ENCODE measurements at regions not wholly inside any gene's neighbourhood (a gene's known extent, or its start where the extent isn't known, plus 50 kb on each side); places are given as distances from the start of the nearest gene placed in this dataset.

DNA sequence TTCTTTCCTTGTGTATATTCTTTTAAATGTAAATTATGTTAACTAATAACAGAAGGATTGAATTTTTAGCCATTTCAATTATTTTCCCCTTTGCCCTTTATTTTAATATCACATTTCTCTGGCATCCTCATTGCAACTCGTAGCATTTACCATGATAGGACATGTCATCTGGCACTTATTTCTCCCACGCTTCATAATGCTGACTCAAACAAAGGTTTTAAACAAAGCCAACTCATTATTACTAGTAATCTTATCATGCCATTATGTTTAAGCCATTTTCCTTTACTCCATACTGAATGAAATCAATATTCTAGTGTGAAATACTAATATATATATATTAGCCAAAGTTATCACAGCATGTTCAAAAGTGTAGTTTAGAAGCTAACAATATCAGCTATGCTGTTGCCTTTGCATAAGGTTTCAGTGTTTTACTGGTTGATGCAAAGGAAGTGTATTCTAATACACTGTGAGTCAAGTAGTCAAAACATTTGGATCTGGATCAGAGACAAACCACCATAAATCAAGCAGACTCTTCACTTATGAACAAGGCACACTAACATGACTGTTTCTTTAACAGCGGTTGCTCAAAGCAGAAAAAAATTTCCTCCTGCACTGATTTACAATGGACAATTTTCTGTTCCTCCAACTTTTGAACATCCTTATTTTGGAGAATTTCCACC is 281.6 kb downstream of the SLC7A11 start:
- TF ChIP-seq CTCF (IDR thresholded peaks at IDR 0.05) (no peak), EP300 (IDR thresholded peaks at IDR 0.05) (no peak), POLR2AphosphoS5 (IDR thresholded peaks at IDR 0.05) (no peak)

All from upper lobe of left lung (tissue), 4 donors.